ENCODE measurements at regions not wholly inside any gene's neighbourhood (a gene's known extent, or its start where the extent isn't known, plus 50 kb on each side); places are given as distances from the start of the nearest gene placed in this dataset.

DNA sequence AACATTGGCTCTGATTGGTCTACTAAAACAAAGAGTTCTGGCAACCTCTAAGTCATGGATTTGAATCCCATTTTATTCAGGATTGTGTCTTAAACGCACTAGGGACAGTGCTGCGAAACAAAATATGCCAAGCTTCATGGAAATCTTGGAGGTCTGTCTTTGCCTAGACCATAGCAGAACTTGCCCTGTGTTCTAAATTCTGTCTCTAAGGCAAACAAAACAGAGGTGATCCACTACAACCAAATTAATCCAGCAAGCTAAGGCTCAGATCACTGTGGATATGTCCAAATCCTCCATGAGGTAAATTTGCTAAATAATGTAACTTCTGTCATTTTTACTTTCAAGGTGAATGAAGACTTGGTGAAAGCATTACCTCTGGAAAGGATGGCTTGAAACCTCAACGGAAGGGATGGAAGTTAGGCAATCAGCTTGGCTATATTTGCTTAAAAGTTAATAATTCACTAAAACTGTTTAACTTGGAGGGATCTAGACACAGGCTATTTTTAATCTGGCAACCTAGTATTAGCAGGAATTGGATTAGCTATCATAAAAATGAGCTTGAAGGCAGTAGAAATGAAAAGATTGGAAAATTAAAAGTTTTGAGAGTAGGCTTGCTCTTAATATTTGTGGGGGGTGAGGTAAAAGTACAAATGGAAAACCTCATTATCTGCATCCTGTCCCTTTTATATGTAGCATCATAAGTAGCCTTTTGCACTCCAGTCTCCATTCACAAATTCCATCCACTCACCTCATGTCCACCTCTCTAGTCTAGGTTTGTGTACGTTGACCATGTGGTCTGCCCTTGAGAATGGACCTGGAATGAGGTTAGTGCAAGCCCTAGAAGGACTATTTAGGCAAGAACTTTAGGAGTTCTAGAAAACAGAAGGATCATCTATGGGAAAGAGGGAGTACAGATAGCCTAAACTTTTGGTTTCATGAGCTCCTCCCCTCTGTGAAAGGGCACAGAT, 176.2 kb downstream of the SMC2 start:
- WGBS, 2 donors: 23 to 24% methylated on average over 4 of the region's 4 CpGs
- Histone ChIP-seq H3K27me3 (no peaks in the 10 kb centered on the region), H3K4me1 (peaks cover 10 to 32% (median 29%) of the 10 kb centered on the region in 3 donors), H3K36me3 (no peaks in the 10 kb centered on the region), H3K9me3 (no peaks in the 10 kb centered on the region), H3K4me3 (no peak overlapping the region), H3K27ac (peak overlapping the region in 3 of 4 donors; percentile 48 to 81 (median 79))
- DNase-seq (peak in 2 of 6 donors; percentile 9 to 24), FAIRE-seq (peak; percentile 45), ATAC-seq (peak; percentile 93 to 98 (median 97))
- intact Hi-C loops (cut with DNase I): no loop called here
- TF ChIP-seq, protein P1, sequence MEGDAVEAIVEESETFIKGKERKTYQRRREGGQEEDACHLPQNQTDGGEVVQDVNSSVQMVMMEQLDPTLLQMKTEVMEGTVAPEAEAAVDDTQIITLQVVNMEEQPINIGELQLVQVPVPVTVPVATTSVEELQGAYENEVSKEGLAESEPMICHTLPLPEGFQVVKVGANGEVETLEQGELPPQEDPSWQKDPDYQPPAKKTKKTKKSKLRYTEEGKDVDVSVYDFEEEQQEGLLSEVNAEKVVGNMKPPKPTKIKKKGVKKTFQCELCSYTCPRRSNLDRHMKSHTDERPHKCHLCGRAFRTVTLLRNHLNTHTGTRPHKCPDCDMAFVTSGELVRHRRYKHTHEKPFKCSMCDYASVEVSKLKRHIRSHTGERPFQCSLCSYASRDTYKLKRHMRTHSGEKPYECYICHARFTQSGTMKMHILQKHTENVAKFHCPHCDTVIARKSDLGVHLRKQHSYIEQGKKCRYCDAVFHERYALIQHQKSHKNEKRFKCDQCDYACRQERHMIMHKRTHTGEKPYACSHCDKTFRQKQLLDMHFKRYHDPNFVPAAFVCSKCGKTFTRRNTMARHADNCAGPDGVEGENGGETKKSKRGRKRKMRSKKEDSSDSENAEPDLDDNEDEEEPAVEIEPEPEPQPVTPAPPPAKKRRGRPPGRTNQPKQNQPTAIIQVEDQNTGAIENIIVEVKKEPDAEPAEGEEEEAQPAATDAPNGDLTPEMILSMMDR (IDR thresholded peaks at IDR 0.05): no peak

DNA sequence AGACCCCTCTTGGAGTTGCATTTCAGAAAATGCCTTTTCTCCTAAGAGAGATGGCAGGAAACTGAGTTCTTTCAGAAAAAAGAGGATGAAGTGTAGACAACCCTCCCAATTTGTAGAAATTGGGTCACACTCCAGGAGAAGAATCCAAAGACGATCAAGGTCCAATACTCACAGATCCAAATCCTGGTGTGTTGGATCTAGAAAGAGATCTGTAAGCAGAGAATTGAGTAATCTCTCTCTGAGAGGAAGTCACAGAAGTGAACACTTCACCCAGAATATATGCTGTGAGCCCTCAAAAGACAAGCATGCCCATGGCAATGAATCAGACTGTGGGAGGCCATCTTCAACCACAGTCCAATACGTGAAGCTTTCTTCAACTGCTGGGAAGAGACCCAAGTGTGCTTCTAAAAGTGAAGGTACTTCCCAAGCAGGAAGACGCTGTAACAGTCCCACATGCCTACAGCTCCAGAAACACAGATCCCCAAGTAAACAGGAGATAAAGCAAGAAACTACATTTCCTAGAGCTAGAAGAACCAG, 182.7 kb downstream of the SMC2 start:
- FAIRE-seq (no peak), DNase-seq (no peak), ATAC-seq (peak in 1 of 4 donors; percentile 4)
- H3K27ac ChIP-seq: no peak overlapping the region
- no peaks in the 10 kb centered on the region for H3K9me3 ChIP-seq
- peaks cover 12 to 25% (median 24%) of the 10 kb centered on the region in 3 donors for H3K4me1 ChIP-seq
- no peaks in the 10 kb centered on the region for H3K27me3 ChIP-seq
- intact Hi-C loops (cut with DNase I): no loop called here
- WGBS, 2 donors: 60 to 65% methylated on average over 3 of the region's 3 CpGs
- TF ChIP-seq, protein P1 (IDR thresholded peaks at IDR 0.05): no peak
- no peak overlapping the region for H3K4me3 ChIP-seq
- no peaks in the 10 kb centered on the region for H3K36me3 ChIP-seq

DNA sequence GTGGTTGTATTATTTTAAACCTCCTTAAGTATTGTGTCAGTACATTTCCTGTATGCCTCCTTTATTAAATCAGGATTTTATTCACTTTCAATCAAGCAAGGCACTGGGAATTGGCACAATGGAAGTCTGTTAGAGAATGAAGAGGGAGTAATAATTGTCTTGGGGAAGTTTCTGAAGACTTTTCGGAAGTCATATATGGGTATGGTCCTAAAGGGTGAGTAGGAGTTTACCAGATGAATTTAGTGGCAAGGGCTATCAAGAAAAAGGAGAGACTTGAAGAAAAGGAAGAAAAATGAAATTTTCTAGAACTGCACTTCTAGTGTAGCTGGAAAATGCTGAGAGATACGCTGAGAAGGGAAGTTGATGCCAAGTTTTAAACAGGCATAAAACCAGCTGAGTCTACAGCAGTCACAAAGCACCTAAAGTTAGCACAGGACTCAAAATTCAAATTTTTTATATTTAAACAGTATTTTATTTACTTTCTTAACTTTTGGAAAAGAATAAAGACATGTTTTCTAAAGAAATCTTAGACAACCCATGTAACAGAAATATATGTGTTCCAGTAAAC, 184.9 kb downstream of the SMC2 start:
- H3K27ac ChIP-seq: peak overlapping the region in 2 of 4 donors; percentile 18 to 24
- peaks cover 12 to 24% (median 18%) of the 10 kb centered on the region in 3 donors for H3K4me1 ChIP-seq
- H3K4me3 ChIP-seq: no peak overlapping the region
- no peaks in the 10 kb centered on the region for H3K27me3 ChIP-seq
- 50 to 56% methylated on average over 2 of the region's 2 CpGs for WGBS, 2 donors
- intact Hi-C loops (cut with DNase I): no loop called here
- DNase-seq: no peak
- TF ChIP-seq, protein P1 (IDR thresholded peaks at IDR 0.05): no peak
- H3K36me3 ChIP-seq: no peaks in the 10 kb centered on the region
- FAIRE-seq: no peak
- H3K9me3 ChIP-seq: no peaks in the 10 kb centered on the region
- ATAC-seq: peak; percentile 42 to 67 (median 60)

DNA sequence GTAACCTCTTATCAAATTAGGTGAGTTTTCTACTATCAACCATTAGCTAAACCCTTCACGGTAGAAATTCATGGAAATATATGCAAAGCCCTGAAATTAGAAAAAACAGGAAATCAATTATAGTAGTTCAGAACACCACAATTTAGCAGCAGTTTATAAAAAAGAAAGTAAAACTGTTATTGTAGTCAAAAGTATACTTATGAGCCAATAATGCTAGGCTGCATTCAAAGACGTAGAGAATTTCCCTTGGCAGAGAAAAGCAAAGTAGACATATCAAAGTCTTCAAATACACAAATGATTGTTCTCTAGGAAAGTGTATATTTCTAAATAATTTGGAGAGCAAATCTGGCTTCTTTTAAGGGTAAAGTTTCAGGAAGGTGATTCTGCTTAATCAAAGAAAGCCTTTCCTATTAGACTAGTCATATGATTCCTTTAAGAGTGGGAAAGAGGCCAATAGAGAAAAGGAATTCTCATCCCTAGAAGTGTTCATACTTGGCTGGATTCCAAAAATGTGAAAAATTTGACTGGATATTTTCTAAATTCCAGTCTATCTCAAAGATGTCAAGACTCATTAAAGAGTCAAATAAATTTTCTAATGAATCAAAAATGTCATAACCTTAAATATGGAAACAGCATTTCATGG, 185.5 kb downstream of the SMC2 start:
- Histone ChIP-seq H3K27ac (peak overlapping the region in 2 of 4 donors; percentile 28 to 50), H3K36me3 (no peaks in the 10 kb centered on the region), H3K27me3 (no peaks in the 10 kb centered on the region), H3K4me3 (no peak overlapping the region), H3K4me1 (peaks cover 12 to 24% (median 18%) of the 10 kb centered on the region in 3 donors), H3K9me3 (no peaks in the 10 kb centered on the region)
- peak; percentile 35 to 53 (median 46) for ATAC-seq
- DNase-seq: no peak
- TF ChIP-seq, protein P1 (IDR thresholded peaks at IDR 0.05): no peak
- WGBS, 2 donors: 7% methylated on average over 2 of the region's 2 CpGs
- FAIRE-seq: peak; percentile 20
- intact Hi-C loops (cut with DNase I): no loop called here
